SK-N-MC (cell line): ENCODE measurements at regions not wholly inside any gene's neighbourhood (a gene's known extent, or its start where the extent isn't known, plus 50 kb on each side); places are given as distances from the start of the nearest gene placed in this dataset.
A peak's percentile ranks its signal among the peaks of the same experiment; 100 is the strongest.
"Not testable (repeated sequence)": the region's sequence is repeated elsewhere in the genome, so short reads cannot be mapped to it uniquely, and the experiment has no call there.

Source experiments
- DNase-seq: peaks from one replicate; pipeline ENCODE4 v3.0.0-alpha.2; 2011; ENCODE audit warnings: low read depth, low spot score
- H3K27ac ChIP-seq: fragments of 200-600 bp; sonication (generic); 2 replicates; pipeline ENCODE4 v1.5.1; 2016; ENCODE audit warnings: mixed run types
- H3K36me3 ChIP-seq: fragments of 200-600 bp; sonication (generic); 2 replicates; pipeline ENCODE4 v1.6.1; 2017; ENCODE audit warnings: antibody characterized with exemption, low read length, mixed read lengths; ENCODE audit not compliant: insufficient read depth
- H3K4me3 ChIP-seq: fragments of 200-600 bp; sonication (generic); 2 replicates; pipeline ENCODE4 v1.5.1; 2016
- H3K9ac ChIP-seq: fragments of 200-600 bp; sonication (generic); 2 replicates; pipeline ENCODE4 v1.8.0; 2017; ENCODE audit warnings: mixed run types, mixed read lengths; ENCODE audit not compliant: insufficient read length
- H3K9me3 ChIP-seq: fragments of 200-600 bp; sonication (generic); 2 replicates; pipeline ENCODE4 v1.6.1; 2017; ENCODE audit warnings: low read depth, mild to moderate bottlenecking, antibody characterized with exemption, low read length, moderate library complexity, mixed read lengths

- DNase-seq, H3K27ac ChIP-seq, H3K9ac ChIP-seq, H3K36me3 ChIP-seq, H3K4me3 ChIP-seq, H3K9me3 ChIP-seq: not testable (repeated sequence)
Measured at GRCh38 chr7:6953138-6953797, 127.2 kb upstream of the CCZ1B start.

GRCh38 chr7:6953798-6954181, 127.7 kb upstream of the CCZ1B start:
- H3K4me3 ChIP-seq, H3K9ac ChIP-seq, DNase-seq, H3K27ac ChIP-seq, H3K36me3 ChIP-seq, H3K9me3 ChIP-seq: not testable (repeated sequence)

GRCh38 chr7:6955385-6955784, 129.3 kb upstream of the CCZ1B start:
- not testable (repeated sequence) for H3K9ac ChIP-seq, H3K27ac ChIP-seq, H3K36me3 ChIP-seq, H3K4me3 ChIP-seq, H3K9me3 ChIP-seq, DNase-seq

GRCh38 chr7:6955990-6956566, 130.0 kb upstream of the CCZ1B start:
- H3K9me3 ChIP-seq, H3K4me3 ChIP-seq, H3K9ac ChIP-seq, H3K27ac ChIP-seq, DNase-seq, H3K36me3 ChIP-seq: not testable (repeated sequence)

- H3K36me3 ChIP-seq, H3K9me3 ChIP-seq, H3K9ac ChIP-seq, DNase-seq, H3K27ac ChIP-seq, H3K4me3 ChIP-seq: not testable (repeated sequence)
Measured at GRCh38 chr7:6958371-6958770, 132.3 kb upstream of the CCZ1B start.

- not testable (repeated sequence) for H3K27ac ChIP-seq, DNase-seq, H3K9ac ChIP-seq, H3K36me3 ChIP-seq, H3K4me3 ChIP-seq, H3K9me3 ChIP-seq
Measured at GRCh38 chr7:6959942-6960341, 133.9 kb upstream of the CCZ1B start.

- not testable (repeated sequence) for H3K9ac ChIP-seq, H3K4me3 ChIP-seq, H3K36me3 ChIP-seq, H3K9me3 ChIP-seq, H3K27ac ChIP-seq, DNase-seq
Measured at GRCh38 chr7:6962871-6963270, 136.8 kb upstream of the CCZ1B start.

- H3K4me3 ChIP-seq, H3K9ac ChIP-seq, H3K36me3 ChIP-seq, H3K27ac ChIP-seq, H3K9me3 ChIP-seq: not testable (repeated sequence)
- DNase-seq = peak; percentile 6
Measured at GRCh38 chr7:6965051-6965450, 139.0 kb upstream of the CCZ1B start.

GRCh38 chr7:6970180-6970579, 144.1 kb upstream of the CCZ1B start:
- not testable (repeated sequence) for H3K36me3 ChIP-seq, H3K27ac ChIP-seq, DNase-seq, H3K4me3 ChIP-seq, H3K9me3 ChIP-seq, H3K9ac ChIP-seq

- DNase-seq, H3K4me3 ChIP-seq, H3K9ac ChIP-seq, H3K36me3 ChIP-seq, H3K27ac ChIP-seq, H3K9me3 ChIP-seq: not testable (repeated sequence)
Measured at GRCh38 chr7:6974876-6975275, 148.8 kb upstream of the CCZ1B start.

GRCh38 chr7:6975346-6975745, 149.3 kb upstream of the CCZ1B start:
- not testable (repeated sequence) for H3K9me3 ChIP-seq, H3K27ac ChIP-seq, H3K9ac ChIP-seq, H3K4me3 ChIP-seq, H3K36me3 ChIP-seq, DNase-seq

GRCh38 chr7:6977368-6977767, 151.3 kb upstream of the CCZ1B start:
- H3K9ac ChIP-seq, H3K36me3 ChIP-seq, H3K4me3 ChIP-seq, H3K27ac ChIP-seq, DNase-seq, H3K9me3 ChIP-seq: not testable (repeated sequence)

GRCh38 chr7:6978326-6978725, 152.3 kb upstream of the CCZ1B start:
- H3K36me3 ChIP-seq = not testable (repeated sequence)

GRCh38 chr7:6979456-6979855, 153.4 kb upstream of the CCZ1B start:
- DNase-seq, H3K9ac ChIP-seq, H3K27ac ChIP-seq, H3K9me3 ChIP-seq, H3K36me3 ChIP-seq, H3K4me3 ChIP-seq: not testable (repeated sequence)

More at GRCh38 chr7:6978326-6978725, 152.3 kb upstream of the CCZ1B start:
- not testable (repeated sequence) for DNase-seq, H3K4me3 ChIP-seq, H3K9ac ChIP-seq, H3K27ac ChIP-seq, H3K9me3 ChIP-seq

GRCh38 chr7:6982375-6982774, 156.3 kb upstream of the CCZ1B start:
- not testable (repeated sequence) for H3K36me3 ChIP-seq, H3K27ac ChIP-seq, H3K9me3 ChIP-seq, H3K4me3 ChIP-seq, DNase-seq, H3K9ac ChIP-seq
